ENCODE measurements at regions not wholly inside any gene's neighbourhood (a gene's known extent, or its start where the extent isn't known, plus 50 kb on each side); places are given as distances from the start of the nearest gene placed in this dataset.

DNA sequence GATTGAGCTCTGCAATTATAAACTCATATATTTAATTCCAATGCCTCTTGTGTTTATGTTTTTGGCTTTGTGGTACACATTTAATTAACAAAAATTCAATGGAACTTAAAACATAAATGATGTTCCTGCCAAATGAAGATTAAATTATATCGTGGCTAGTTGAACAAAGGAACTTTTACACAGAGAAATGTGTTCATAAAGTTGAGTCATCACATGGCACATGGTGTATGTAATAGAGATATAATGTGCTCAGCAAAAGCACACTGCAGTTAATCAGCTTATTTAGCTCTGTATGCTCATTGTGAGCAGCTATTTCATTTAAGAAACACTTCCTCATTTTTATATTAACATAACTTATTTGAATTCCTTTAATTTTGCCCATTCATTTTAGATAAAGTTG lies 1295.6 kb upstream of the CITED2 start:
- TF ChIP-seq POLR2A (IDR thresholded peaks at IDR 0.05) (no peak), EP300 (IDR thresholded peaks at IDR 0.05) (no peak), POLR2AphosphoS5 (IDR thresholded peaks at IDR 0.05) (no peak)
- TF ChIP-seq, protein P1, sequence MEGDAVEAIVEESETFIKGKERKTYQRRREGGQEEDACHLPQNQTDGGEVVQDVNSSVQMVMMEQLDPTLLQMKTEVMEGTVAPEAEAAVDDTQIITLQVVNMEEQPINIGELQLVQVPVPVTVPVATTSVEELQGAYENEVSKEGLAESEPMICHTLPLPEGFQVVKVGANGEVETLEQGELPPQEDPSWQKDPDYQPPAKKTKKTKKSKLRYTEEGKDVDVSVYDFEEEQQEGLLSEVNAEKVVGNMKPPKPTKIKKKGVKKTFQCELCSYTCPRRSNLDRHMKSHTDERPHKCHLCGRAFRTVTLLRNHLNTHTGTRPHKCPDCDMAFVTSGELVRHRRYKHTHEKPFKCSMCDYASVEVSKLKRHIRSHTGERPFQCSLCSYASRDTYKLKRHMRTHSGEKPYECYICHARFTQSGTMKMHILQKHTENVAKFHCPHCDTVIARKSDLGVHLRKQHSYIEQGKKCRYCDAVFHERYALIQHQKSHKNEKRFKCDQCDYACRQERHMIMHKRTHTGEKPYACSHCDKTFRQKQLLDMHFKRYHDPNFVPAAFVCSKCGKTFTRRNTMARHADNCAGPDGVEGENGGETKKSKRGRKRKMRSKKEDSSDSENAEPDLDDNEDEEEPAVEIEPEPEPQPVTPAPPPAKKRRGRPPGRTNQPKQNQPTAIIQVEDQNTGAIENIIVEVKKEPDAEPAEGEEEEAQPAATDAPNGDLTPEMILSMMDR (IDR thresholded peaks at IDR 0.05): no peak
